Activated naive CD4-positive, alpha-beta T cell treated with anti-CD3 and anti-CD28 coated beads, Interleukin-2, amount 50 U/mL, for 24 hours (primary cell): ENCODE measurements at regions not wholly inside any gene's neighbourhood (a gene's known extent, or its start where the extent isn't known, plus 50 kb on each side); places are given as distances from the start of the nearest gene placed in this dataset.

ENCODE experiments used
- H3K27ac Mint-ChIP-seq: one replicate; pipeline ENCODE4 v1.8.0; 2021; ENCODE audit warnings: mild to moderate bottlenecking, mixed read lengths
- H3K27me3 Mint-ChIP-seq: one replicate; pipeline ENCODE4 v1.8.0; 2021; ENCODE audit warnings: mixed read lengths
- H3K36me3 Mint-ChIP-seq: one replicate; pipeline ENCODE4 v1.8.0; 2021; ENCODE audit warnings: mixed read lengths
- H3K4me1 Mint-ChIP-seq: one replicate; pipeline ENCODE4 v1.8.0; 2021; ENCODE audit warnings: mixed read lengths
- H3K4me3 Mint-ChIP-seq: one replicate; pipeline ENCODE4 v1.8.0; 2021; ENCODE audit warnings: mild to moderate bottlenecking, mixed read lengths
- H3K9me3 Mint-ChIP-seq: one replicate; pipeline ENCODE4 v1.8.0; 2021; ENCODE audit warnings: mixed read lengths

- Mint-ChIP-seq H3K4me3 (no peak overlapping the region), H3K4me1 (no peaks in the 10 kb centered on the region), H3K36me3 (no peaks in the 10 kb centered on the region), H3K9me3 (no peaks in the 10 kb centered on the region), H3K27me3 (peaks cover 2% of the 10 kb centered on the region), H3K27ac (no peak overlapping the region)
These were observed 159.4 kb downstream of the HS3ST3A1 start for GRCh38 chr17:13442361-13442760.

GRCh38 chr17:13441873-13442272 lies 159.9 kb downstream of the HS3ST3A1 start:
- Mint-ChIP-seq H3K36me3 (no peaks in the 10 kb centered on the region), H3K4me1 (no peaks in the 10 kb centered on the region), H3K27ac (no peak overlapping the region), H3K9me3 (no peaks in the 10 kb centered on the region), H3K27me3 (peaks cover 2% of the 10 kb centered on the region), H3K4me3 (no peak overlapping the region)

GRCh38 chr17:13437966-13438779 lies 163.6 kb downstream of the HS3ST3A1 start:
- H3K4me3 Mint-ChIP-seq, result no peak overlapping the region
- peaks cover 12% of the 10 kb centered on the region for H3K9me3 Mint-ChIP-seq
- H3K4me1 Mint-ChIP-seq, result no peaks in the 10 kb centered on the region
- no peak overlapping the region for H3K27ac Mint-ChIP-seq
- no peaks in the 10 kb centered on the region for H3K36me3 Mint-ChIP-seq
- no peaks in the 10 kb centered on the region for H3K27me3 Mint-ChIP-seq

- Mint-ChIP-seq H3K4me3 (no peak overlapping the region), H3K4me1 (no peaks in the 10 kb centered on the region), H3K27me3 (no peaks in the 10 kb centered on the region), H3K36me3 (no peaks in the 10 kb centered on the region), H3K9me3 (peaks cover 12% of the 10 kb centered on the region), H3K27ac (no peak overlapping the region)
These were observed 166.5 kb downstream of the HS3ST3A1 start for GRCh38 chr17:13435230-13435629.

- H3K36me3 Mint-ChIP-seq, result no peaks in the 10 kb centered on the region
- no peak overlapping the region for H3K27ac Mint-ChIP-seq
- no peaks in the 10 kb centered on the region for H3K4me1 Mint-ChIP-seq
- no peaks in the 10 kb centered on the region for H3K27me3 Mint-ChIP-seq
- no peak overlapping the region for H3K4me3 Mint-ChIP-seq
- peaks cover 5% of the 10 kb centered on the region for H3K9me3 Mint-ChIP-seq
These were observed 172.5 kb downstream of the HS3ST3A1 start for GRCh38 chr17:13429201-13429600.

GRCh38 chr17:13428611-13429042 lies 173.1 kb downstream of the HS3ST3A1 start:
- no peak overlapping the region for H3K4me3 Mint-ChIP-seq
- no peak overlapping the region for H3K27ac Mint-ChIP-seq
- H3K36me3 Mint-ChIP-seq, result no peaks in the 10 kb centered on the region
- no peaks in the 10 kb centered on the region for H3K4me1 Mint-ChIP-seq
- no peaks in the 10 kb centered on the region for H3K9me3 Mint-ChIP-seq
- no peaks in the 10 kb centered on the region for H3K27me3 Mint-ChIP-seq

- Mint-ChIP-seq H3K9me3 (no peaks in the 10 kb centered on the region), H3K27ac (no peak overlapping the region), H3K4me3 (no peak overlapping the region), H3K36me3 (no peaks in the 10 kb centered on the region), H3K4me1 (no peaks in the 10 kb centered on the region), H3K27me3 (peaks cover 1% of the 10 kb centered on the region)
These were observed 174.7 kb downstream of the HS3ST3A1 start for GRCh38 chr17:13426991-13427390.

GRCh38 chr17:13425390-13425789 lies 176.3 kb downstream of the HS3ST3A1 start:
- H3K4me1 Mint-ChIP-seq, result no peaks in the 10 kb centered on the region
- peaks cover 10% of the 10 kb centered on the region for H3K27me3 Mint-ChIP-seq
- no peak overlapping the region for H3K27ac Mint-ChIP-seq
- no peak overlapping the region for H3K4me3 Mint-ChIP-seq
- H3K36me3 Mint-ChIP-seq, result no peaks in the 10 kb centered on the region
- H3K9me3 Mint-ChIP-seq, result no peaks in the 10 kb centered on the region

GRCh38 chr17:13421581-13422130 lies 180.1 kb downstream of the HS3ST3A1 start:
- no peaks in the 10 kb centered on the region for H3K36me3 Mint-ChIP-seq

GRCh38 chr17:13420878-13421277 lies 180.9 kb downstream of the HS3ST3A1 start:
- Mint-ChIP-seq H3K27ac (no peak overlapping the region), H3K4me3 (no peak overlapping the region), H3K36me3 (no peaks in the 10 kb centered on the region), H3K9me3 (no peaks in the 10 kb centered on the region), H3K4me1 (no peaks in the 10 kb centered on the region), H3K27me3 (peaks cover 16% of the 10 kb centered on the region)

More at GRCh38 chr17:13421581-13422130, 180.1 kb downstream of the HS3ST3A1 start:
- no peaks in the 10 kb centered on the region for H3K9me3 Mint-ChIP-seq
- no peak overlapping the region for H3K4me3 Mint-ChIP-seq
- no peaks in the 10 kb centered on the region for H3K4me1 Mint-ChIP-seq
- peaks cover 15% of the 10 kb centered on the region for H3K27me3 Mint-ChIP-seq
- no peak overlapping the region for H3K27ac Mint-ChIP-seq

GRCh38 chr17:13420418-13420826 lies 181.3 kb downstream of the HS3ST3A1 start:
- Mint-ChIP-seq H3K4me3 (no peak overlapping the region), H3K9me3 (peaks cover 3% of the 10 kb centered on the region), H3K36me3 (no peaks in the 10 kb centered on the region), H3K27ac (no peak overlapping the region), H3K4me1 (no peaks in the 10 kb centered on the region), H3K27me3 (peaks cover 16% of the 10 kb centered on the region)

- no peaks in the 10 kb centered on the region for H3K36me3 Mint-ChIP-seq
- H3K27me3 Mint-ChIP-seq, result peaks cover 16% of the 10 kb centered on the region
- H3K4me3 Mint-ChIP-seq, result no peak overlapping the region
- no peak overlapping the region for H3K27ac Mint-ChIP-seq
- no peaks in the 10 kb centered on the region for H3K4me1 Mint-ChIP-seq
- H3K9me3 Mint-ChIP-seq, result peaks cover 7% of the 10 kb centered on the region
These were observed 182.1 kb downstream of the HS3ST3A1 start for GRCh38 chr17:13419676-13420075.

GRCh38 chr17:13418891-13419290 lies 182.8 kb downstream of the HS3ST3A1 start:
- no peak overlapping the region for H3K4me3 Mint-ChIP-seq
- H3K9me3 Mint-ChIP-seq, result peaks cover 7% of the 10 kb centered on the region
- H3K4me1 Mint-ChIP-seq, result no peaks in the 10 kb centered on the region
- no peak overlapping the region for H3K27ac Mint-ChIP-seq
- H3K27me3 Mint-ChIP-seq, result peaks cover 16% of the 10 kb centered on the region
- no peaks in the 10 kb centered on the region for H3K36me3 Mint-ChIP-seq

GRCh38 chr17:13417381-13417950 lies 184.3 kb downstream of the HS3ST3A1 start:
- Mint-ChIP-seq H3K27ac (no peak overlapping the region), H3K27me3 (peaks cover 21% of the 10 kb centered on the region), H3K36me3 (no peaks in the 10 kb centered on the region), H3K4me1 (no peaks in the 10 kb centered on the region), H3K9me3 (peaks cover 7% of the 10 kb centered on the region), H3K4me3 (no peak overlapping the region)

GRCh38 chr17:13416748-13417363 lies 184.9 kb downstream of the HS3ST3A1 start:
- Mint-ChIP-seq H3K4me1 (no peaks in the 10 kb centered on the region), H3K27ac (no peak overlapping the region), H3K9me3 (peaks cover 7% of the 10 kb centered on the region), H3K4me3 (no peak overlapping the region), H3K36me3 (no peaks in the 10 kb centered on the region), H3K27me3 (peaks cover 18% of the 10 kb centered on the region)
